DND-41 (cell line): ENCODE measurements at regions not wholly inside any gene's neighbourhood (a gene's known extent, or its start where the extent isn't known, plus 50 kb on each side); places are given as distances from the start of the nearest gene placed in this dataset.

ENCODE experiments used
- ATAC-seq: fragments of 200-7000 bp; cut with Tn5 transposase; 3 replicates; pipeline ENCODE4 v1.9.1; 2021; ENCODE audit warnings: low read depth; ENCODE audit not compliant: insufficient read depth
- DNase-seq: peaks from one replicate; pipeline ENCODE4 v3.0.0-alpha.2; 2020
- H2AFZ ChIP-seq: 2 replicates; pipeline ENCODE4 v1.6.0; 2012; ENCODE audit warnings: low read depth, low read length
- H3K27ac ChIP-seq: 2 replicates; pipeline ENCODE4 v1.5.1; 2012; ENCODE audit warnings: low read length, inconsistent platforms
- H3K27me3 ChIP-seq: fragments of 200-600 bp; sonication (generic); 2 replicates; pipeline ENCODE4 v1.6.0; 2012; ENCODE audit warnings: low read length, mild to moderate bottlenecking, inconsistent platforms; ENCODE audit not compliant: insufficient read depth, poor library complexity
- H3K36me3 ChIP-seq: 2 replicates; pipeline ENCODE4 v1.5.1; 2012; ENCODE audit warnings: low read length, inconsistent platforms; ENCODE audit not compliant: insufficient read depth
- H3K4me1 ChIP-seq: 2 replicates; pipeline ENCODE4 v1.5.1; 2012; ENCODE audit warnings: mild to moderate bottlenecking, low read length; ENCODE audit not compliant: insufficient read depth
- H3K4me2 ChIP-seq: 2 replicates; pipeline ENCODE4 v1.6.0; 2012; ENCODE audit warnings: mild to moderate bottlenecking, moderate library complexity, low read length, inconsistent platforms; ENCODE audit not compliant: insufficient read depth
- H3K4me3 ChIP-seq, 2 experiments: fragments of 200-600 bp in 1 of 2; shearing (Covaris generic) in 1 of 2; 2 replicates each; pipeline ENCODE4 v1.5.1; 2012 to 2016; ENCODE audit warnings: inconsistent platforms in 2 of 2, low read length in 2 of 2, mild to moderate bottlenecking in 2 of 2, low read depth in 1 of 2, moderate library complexity in 1 of 2
- H3K79me2 ChIP-seq: 2 replicates; pipeline ENCODE4 v1.6.0; 2012; ENCODE audit warnings: low read length, inconsistent platforms; ENCODE audit not compliant: insufficient read depth
- H3K9ac ChIP-seq: 2 replicates; pipeline ENCODE4 v1.6.0; 2012; ENCODE audit warnings: low read depth, mild to moderate bottlenecking, inconsistent platforms, low read length, moderate library complexity
- H3K9me3 ChIP-seq: 2 replicates; pipeline ENCODE4 v1.5.1; 2012; ENCODE audit warnings: low read length, moderate library complexity, mild to moderate bottlenecking, inconsistent platforms; ENCODE audit not compliant: insufficient read depth, severe bottlenecking
- H4K20me1 ChIP-seq: 2 replicates; pipeline ENCODE4 v1.6.0; 2012; ENCODE audit warnings: low read length; ENCODE audit not compliant: insufficient read depth
- CTCF ChIP-seq: IDR thresholded peaks from 2 replicates; pipeline ENCODE4 v1.5.1; 2012; ENCODE audit warnings: borderline replicate concordance, low read length, moderate library complexity, mild to moderate bottlenecking; ENCODE audit not compliant: poor library complexity, severe bottlenecking; ENCODE audit errors: extremely low read depth
- EZH2 ChIP-seq: IDR thresholded peaks from 3 replicates; pipeline ENCODE4 v1.6.1; 2012; ENCODE audit warnings: borderline replicate concordance, low read depth, mild to moderate bottlenecking, moderate library complexity, low read length, inconsistent platforms; ENCODE audit not compliant: severe bottlenecking

GRCh38 chr3:124679048-124679638, 51.1 kb upstream of the UMPS start:
- DNase-seq (no peak), ATAC-seq (no peak)
- Histone ChIP-seq H3K79me2 (no peaks in the 10 kb centered on the region), H3K27ac (no peak overlapping the region), H3K27me3 (peaks cover 9% of the 10 kb centered on the region), H3K4me1 (no peaks in the 10 kb centered on the region), H3K36me3 (no peaks in the 10 kb centered on the region), H4K20me1 (no peaks in the 10 kb centered on the region), H3K4me2 (no peak overlapping the region), H3K4me3 (no peak overlapping the region), H3K9ac (no peak overlapping the region), H3K9me3 (no peaks in the 10 kb centered on the region), H2AFZ (no peak overlapping the region)
- TF ChIP-seq EZH2 (no peak), CTCF (no peak)
